ENCODE measurements at regions not wholly inside any gene's neighbourhood (a gene's known extent, or its start where the extent isn't known, plus 50 kb on each side); places are given as distances from the start of the nearest gene placed in this dataset.
"Not testable (repeated sequence)": the region's sequence is repeated elsewhere in the genome, so short reads cannot be mapped to it uniquely, and the experiment has no call there.

- DNase-seq: no peak
These were observed 199.5 kb downstream of the TBC1D2B start for GRCh38 chr15:77877869-77878577.

GRCh38 chr15:77876107-77876820 is 201.2 kb downstream of the TBC1D2B start:
- not testable (repeated sequence) for DNase-seq

- DNase-seq: not testable (repeated sequence)
These were observed 202.3 kb downstream of the TBC1D2B start for GRCh38 chr15:77875066-77875721.

- DNase-seq: no peak
These were observed 203.4 kb downstream of the TBC1D2B start for GRCh38 chr15:77874063-77874462.

GRCh38 chr15:77872521-77873425 is 204.7 kb downstream of the TBC1D2B start:
- not testable (repeated sequence) for DNase-seq

GRCh38 chr15:77871852-77872371 is 205.6 kb downstream of the TBC1D2B start:
- DNase-seq: no peak

- DNase-seq: no peak
These were observed 207.1 kb downstream of the TBC1D2B start for GRCh38 chr15:77870195-77871065.

- DNase-seq: no peak
These were observed 208.3 kb downstream of the TBC1D2B start for GRCh38 chr15:77869021-77869895.

GRCh38 chr15:77868048-77868629 is 209.4 kb downstream of the TBC1D2B start:
- not testable (repeated sequence) for DNase-seq

- no peak for DNase-seq
These were observed 210.1 kb downstream of the TBC1D2B start for GRCh38 chr15:77867266-77868047.

GRCh38 chr15:77866596-77867125 is 210.8 kb downstream of the TBC1D2B start:
- DNase-seq: no peak

GRCh38 chr15:77866186-77866585 is 211.3 kb downstream of the TBC1D2B start:
- DNase-seq: no peak

- no peak for DNase-seq
These were observed 211.8 kb downstream of the TBC1D2B start for GRCh38 chr15:77865701-77866100.

GRCh38 chr15:77865106-77865610 is 212.4 kb downstream of the TBC1D2B start:
- no peak for DNase-seq

- no peak for DNase-seq
These were observed 213.1 kb downstream of the TBC1D2B start for GRCh38 chr15:77864211-77865105.

- no peak for DNase-seq
These were observed 213.9 kb downstream of the TBC1D2B start for GRCh38 chr15:77863491-77864105.

GRCh38 chr15:77862651-77863104 is 214.8 kb downstream of the TBC1D2B start:
- no peak for DNase-seq
